ENCODE measurements at regions not wholly inside any gene's neighbourhood (a gene's known extent, or its start where the extent isn't known, plus 50 kb on each side); places are given as distances from the start of the nearest gene placed in this dataset.
"Not testable (repeated sequence)": the region's sequence is repeated elsewhere in the genome, so short reads cannot be mapped to it uniquely, and the experiment has no call there.

GRCh38 chr5:42259914-42260313 is 163.3 kb upstream of the GHR start:
- not testable (repeated sequence) for TF ChIP-seq EZH2 (IDR thresholded peaks at IDR 0.05); CTCF (IDR thresholded peaks at IDR 0.05 in 2 of 3, conservative IDR thresholded peaks at IDR 0.05 in 1 of 3; ENCODE audit: borderline replicate concordance in 1 of 3, insufficient read depth in 1 of 3, low read depth in 2 of 3, low read length in 2 of 3); POLR2A (IDR thresholded peaks at IDR 0.05; ENCODE audit: borderline replicate concordance, extremely low read depth, insufficient read depth, insufficient read length); POLR2AphosphoS5 (IDR thresholded peaks at IDR 0.05; ENCODE audit: low read depth, low read length); REST (IDR thresholded peaks at IDR 0.05; ENCODE audit: low read depth); SP1 (IDR thresholded peaks at IDR 0.05; ENCODE audit: low read depth); YY1 (IDR thresholded peaks at IDR 0.05; ENCODE audit: extremely low read depth, insufficient replicate concordance, low read depth, low read length); RAD21 (IDR thresholded peaks at IDR 0.05; ENCODE audit: low read depth)
